CD14-positive monocyte (primary cell): ENCODE measurements at regions not wholly inside any gene's neighbourhood (a gene's known extent, or its start where the extent isn't known, plus 50 kb on each side); places are given as distances from the start of the nearest gene placed in this dataset.

Source experiments
- DNase-seq, 3 donors: peaks; one replicate each; pipeline ENCODE4 v3.0.0-alpha.2; 2011 to 2022
- H2AFZ ChIP-seq: 2 replicates; pipeline ENCODE4 v1.6.0; 2012; ENCODE audit warnings: mild to moderate bottlenecking, low read depth, low read length, inconsistent platforms; ENCODE audit not compliant: insufficient read depth, poor library complexity, severe bottlenecking
- H3K27ac ChIP-seq, 2 donors: 1 replicate in 1 of 2; 2 replicates in 1 of 2; pipeline ENCODE4 v1.5.1; 2012 to 2013; ENCODE audit warnings: low read length in 2 of 2, control low read depth in 1 of 2, inconsistent platforms in 1 of 2, low read depth in 1 of 2, mild to moderate bottlenecking in 1 of 2
- H3K27me3 ChIP-seq, 2 donors: one replicate each; pipeline versions ENCODE4 v1.6.0 to v1.6.1; 2011 to 2013; ENCODE audit warnings: low read length in 2 of 2; ENCODE audit not compliant: control insufficient read depth in 2 of 2, insufficient read depth in 2 of 2
- H3K36me3 ChIP-seq, 2 donors: replicated peaks in 1 of 2; 1 replicate in 1 of 2; 2 replicates in 1 of 2; pipeline versions ENCODE4 v1.5.1 to v1.6.1; 2012 to 2013; ENCODE audit warnings: low read length in 2 of 2, control low read depth in 1 of 2, inconsistent platforms in 1 of 2, mild to moderate bottlenecking in 1 of 2; ENCODE audit not compliant: insufficient read depth in 2 of 2, control insufficient read depth in 1 of 2
- H3K4me1 ChIP-seq, 2 donors: 1 replicate in 1 of 2; 2 replicates in 1 of 2; pipeline versions ENCODE4 v1.5.1 to v1.6.1; 2012 to 2013; ENCODE audit warnings: low read length in 2 of 2, control low read depth in 1 of 2, inconsistent platforms in 1 of 2, mild to moderate bottlenecking in 1 of 2, moderate library complexity in 1 of 2; ENCODE audit not compliant: insufficient read depth in 2 of 2, control insufficient read depth in 1 of 2
- H3K4me2 ChIP-seq: replicated peaks from 2 replicates; pipeline ENCODE3; 2012; ENCODE audit warnings: low read length, moderate library complexity, mild to moderate bottlenecking; ENCODE audit not compliant: poor library complexity, severe bottlenecking; ENCODE audit errors: extremely low read depth
- H3K4me3 ChIP-seq, 3 experiments: fragments of 200-600 bp in 1 of 3; sonication (generic) in 1 of 3; replicated peaks in 1 of 3; 1 replicate in 2 of 3; 2 replicates in 1 of 3; pipeline ENCODE4 v1.5.1; 2011 to 2013; ENCODE audit warnings: low read length in 3 of 3, mild to moderate bottlenecking in 3 of 3, control low read depth in 2 of 3, low read depth in 2 of 3, inconsistent platforms in 1 of 3, moderate library complexity in 1 of 3
- H3K79me2 ChIP-seq: 2 replicates; pipeline ENCODE4 v1.6.0; 2012; ENCODE audit warnings: mild to moderate bottlenecking, control low read depth, inconsistent platforms, low read length, moderate library complexity; ENCODE audit not compliant: insufficient read depth
- H3K9ac ChIP-seq: 2 replicates; pipeline ENCODE4 v1.6.0; 2017; ENCODE audit warnings: low read length, mild to moderate bottlenecking; ENCODE audit not compliant: insufficient read depth, poor library complexity, severe bottlenecking
- H3K9me3 ChIP-seq, 2 donors: replicated peaks in 1 of 2; 1 replicate in 1 of 2; 2 replicates in 1 of 2; pipeline versions ENCODE4 v1.5.1 to v1.6.1; 2012 to 2013; ENCODE audit warnings: low read length in 2 of 2, control low read depth in 1 of 2; ENCODE audit not compliant: control insufficient read depth in 1 of 2, insufficient read depth in 1 of 2
- H4K20me1 ChIP-seq: 2 replicates; pipeline ENCODE4 v1.6.0; 2012; ENCODE audit warnings: mild to moderate bottlenecking, low read length, control low read depth, moderate library complexity; ENCODE audit not compliant: insufficient read depth
- H3K27ac Mint-ChIP-seq, 7 donors: one replicate each; pipeline ENCODE4 v1.8.0; 2020; ENCODE audit warnings: mild to moderate bottlenecking in 7 of 7, mixed read lengths in 7 of 7, moderate library complexity in 6 of 7, inconsistent platforms in 2 of 7
- H3K27me3 Mint-ChIP-seq, 3 donors: one replicate each; pipeline ENCODE4 v1.8.0; 2021 to 2022; ENCODE audit warnings: low read depth in 3 of 3, mild to moderate bottlenecking in 3 of 3, mixed read lengths in 3 of 3, moderate library complexity in 3 of 3, inconsistent platforms in 1 of 3
- H3K36me3 Mint-ChIP-seq, 2 donors: one replicate each; pipeline ENCODE4 v1.8.0; 2020; ENCODE audit warnings: mixed read lengths in 2 of 2, inconsistent platforms in 1 of 2, mild to moderate bottlenecking in 1 of 2
- H3K4me1 Mint-ChIP-seq: one replicate; pipeline ENCODE4 v1.8.0; 2020; ENCODE audit warnings: mild to moderate bottlenecking, mixed read lengths
- H3K4me3 Mint-ChIP-seq, 2 donors: one replicate each; pipeline ENCODE4 v1.8.0; 2020; ENCODE audit warnings: mild to moderate bottlenecking in 2 of 2, mixed read lengths in 2 of 2, moderate library complexity in 1 of 2
- H3K9me3 Mint-ChIP-seq, 7 donors: one replicate each; pipeline ENCODE4 v1.8.0; 2020 to 2022; ENCODE audit warnings: mixed read lengths in 7 of 7, mild to moderate bottlenecking in 6 of 7, moderate library complexity in 6 of 7, inconsistent platforms in 2 of 7
- WGBS: methylation state at CpG from one replicate; pipeline ENCODE4 v1.1.5; 2013; ENCODE audit warnings: missing lambda C conversion rate; ENCODE audit not compliant: insufficient coverage; 5-methylcytosine and 5-hydroxymethylcytosine counted together
- intact Hi-C, 2 donors: fragments of 100-400 bp; cut with micrococcal nuclease; formaldehyde crosslinking; loops; one replicate each; pipeline versions ENCODE4 v1.15.0 to v1.15.1; 2023
- TF ChIP-seq, protein P1 (sequence below): fragments of 200-600 bp; IDR thresholded peaks from one replicate; pipeline ENCODE4 v1.8.0; 2022; ENCODE audit warnings: antibody characterized with exemption, mild to moderate bottlenecking

DNA sequence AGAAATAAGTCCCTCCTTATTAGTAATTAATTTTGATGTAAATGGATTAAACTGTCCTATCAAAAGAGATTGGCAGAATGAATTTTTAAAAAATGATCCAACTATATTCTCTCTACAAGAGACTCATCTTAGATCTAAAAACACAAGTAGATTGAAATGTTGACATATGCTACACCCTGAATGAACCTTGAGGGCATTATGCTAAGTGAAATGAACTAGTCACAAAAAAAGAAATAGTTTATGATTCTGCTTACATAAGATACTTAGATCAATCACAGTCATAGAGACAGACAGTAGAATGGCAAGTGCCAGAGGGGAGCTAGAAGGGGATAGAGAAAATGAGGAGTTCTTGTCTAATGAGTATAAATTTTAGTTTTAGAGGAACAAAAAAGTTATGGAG is 849.8 kb downstream of the CDH11 start:
- Histone ChIP-seq H3K79me2 (no peaks in the 10 kb centered on the region), H3K4me2 (no peak overlapping the region), H4K20me1 (no peaks in the 10 kb centered on the region), H3K4me1 (no peaks in the 10 kb centered on the region), H3K27ac (no peak overlapping the region), H3K36me3 (no peaks in the 10 kb centered on the region), H3K4me3 (no peak overlapping the region), H3K27me3 (no peaks in the 10 kb centered on the region), H2AFZ (no peak overlapping the region), H3K9me3 (no peaks in the 10 kb centered on the region), H3K9ac (no peak overlapping the region)
- intact Hi-C loops = no loop called here
- Mint-ChIP-seq H3K4me1 (no peaks in the 10 kb centered on the region), H3K4me3 (no peak overlapping the region), H3K36me3 (no peaks in the 10 kb centered on the region), H3K9me3 (peaks cover 0 to 4% (median 2%) of the 10 kb centered on the region in 7 donors), H3K27me3 (no peaks in the 10 kb centered on the region), H3K27ac (no peak overlapping the region)
- TF ChIP-seq, protein P1, sequence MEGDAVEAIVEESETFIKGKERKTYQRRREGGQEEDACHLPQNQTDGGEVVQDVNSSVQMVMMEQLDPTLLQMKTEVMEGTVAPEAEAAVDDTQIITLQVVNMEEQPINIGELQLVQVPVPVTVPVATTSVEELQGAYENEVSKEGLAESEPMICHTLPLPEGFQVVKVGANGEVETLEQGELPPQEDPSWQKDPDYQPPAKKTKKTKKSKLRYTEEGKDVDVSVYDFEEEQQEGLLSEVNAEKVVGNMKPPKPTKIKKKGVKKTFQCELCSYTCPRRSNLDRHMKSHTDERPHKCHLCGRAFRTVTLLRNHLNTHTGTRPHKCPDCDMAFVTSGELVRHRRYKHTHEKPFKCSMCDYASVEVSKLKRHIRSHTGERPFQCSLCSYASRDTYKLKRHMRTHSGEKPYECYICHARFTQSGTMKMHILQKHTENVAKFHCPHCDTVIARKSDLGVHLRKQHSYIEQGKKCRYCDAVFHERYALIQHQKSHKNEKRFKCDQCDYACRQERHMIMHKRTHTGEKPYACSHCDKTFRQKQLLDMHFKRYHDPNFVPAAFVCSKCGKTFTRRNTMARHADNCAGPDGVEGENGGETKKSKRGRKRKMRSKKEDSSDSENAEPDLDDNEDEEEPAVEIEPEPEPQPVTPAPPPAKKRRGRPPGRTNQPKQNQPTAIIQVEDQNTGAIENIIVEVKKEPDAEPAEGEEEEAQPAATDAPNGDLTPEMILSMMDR = no peak
- no peak for DNase-seq

GRCh38 chr16:64269756-64270155 is 852.1 kb downstream of the CDH11 start:
- Histone ChIP-seq H4K20me1 (no peaks in the 10 kb centered on the region), H3K36me3 (no peaks in the 10 kb centered on the region), H3K4me2 (no peak overlapping the region), H3K27ac (no peak overlapping the region), H3K79me2 (no peaks in the 10 kb centered on the region), H3K4me3 (no peak overlapping the region), H3K9me3 (no peaks in the 10 kb centered on the region), H3K9ac (no peak overlapping the region), H3K4me1 (no peaks in the 10 kb centered on the region), H2AFZ (no peak overlapping the region), H3K27me3 (no peaks in the 10 kb centered on the region)
- TF ChIP-seq, protein P1 = no peak
- WGBS = no CpG with 5 or more reads among the region's 1 CpG
- Mint-ChIP-seq H3K36me3 (no peaks in the 10 kb centered on the region), H3K4me3 (no peak overlapping the region), H3K4me1 (no peaks in the 10 kb centered on the region), H3K27ac (no peak overlapping the region), H3K27me3 (no peaks in the 10 kb centered on the region), H3K9me3 (peaks cover 0 to 5% (median 1%) of the 10 kb centered on the region in 7 donors)
- no peak for DNase-seq
- intact Hi-C loops = no loop called here
